A549 (cell line): ENCODE measurements at regions not wholly inside any gene's neighbourhood (a gene's known extent, or its start where the extent isn't known, plus 50 kb on each side); places are given as distances from the start of the nearest gene placed in this dataset.

Source experiments
- EP300 ChIP-seq, 2 experiments: fragments of >200 bp; sonication (Bioruptor Twin); formaldehyde crosslinking; IDR thresholded peaks; 2 replicates in 1 of 2; 3 replicates in 1 of 2; pipeline ENCODE4 v1.6.1; 2016 to 2017
- KDM1A ChIP-seq: fragments of 200-600 bp; sonication (generic); IDR thresholded peaks from 2 replicates; pipeline ENCODE4 v1.6.1; 2016; ENCODE audit warnings: low read depth, mild to moderate bottlenecking
- MAZ ChIP-seq: fragments of 150-350 bp; IDR thresholded peaks from 2 replicates; pipeline ENCODE4 v1.6.1; 2014; ENCODE audit warnings: antibody characterized with exemption, low read depth, low read length, borderline replicate concordance
- MYC ChIP-seq: IDR thresholded peaks from 2 replicates; pipeline ENCODE4 v1.6.1; 2012; ENCODE audit warnings: mild to moderate bottlenecking, inconsistent platforms, low read length, improper control_type of control experiment, borderline replicate concordance
- NFE2L2 ChIP-seq: fragments of 150-350 bp; conservative IDR thresholded peaks from 2 replicates; pipeline ENCODE4 v1.6.1; 2014; ENCODE audit warnings: low read length
- POLR2A ChIP-seq: IDR thresholded peaks from 2 replicates; pipeline ENCODE4 v1.6.1; 2012; ENCODE audit warnings: mild to moderate bottlenecking, low read length
- SMC3 ChIP-seq: fragments of >200 bp; sonication (Bioruptor Twin); formaldehyde crosslinking; IDR thresholded peaks from 3 replicates; pipeline ENCODE4 v1.6.1; 2018; ENCODE audit warnings: inconsistent platforms
- ZFP36 ChIP-seq: fragments of 450-650 bp; IDR thresholded peaks from 2 replicates; pipeline ENCODE4 v1.6.1; 2014; ENCODE audit warnings: borderline replicate concordance; ENCODE audit not compliant: partially characterized antibody
- TF ChIP-seq, protein P1 (sequence below): fragments of >200 bp; sonication (Bioruptor Twin); formaldehyde crosslinking; IDR thresholded peaks from 3 replicates; pipeline ENCODE4 v1.5.1; 2016

DNA sequence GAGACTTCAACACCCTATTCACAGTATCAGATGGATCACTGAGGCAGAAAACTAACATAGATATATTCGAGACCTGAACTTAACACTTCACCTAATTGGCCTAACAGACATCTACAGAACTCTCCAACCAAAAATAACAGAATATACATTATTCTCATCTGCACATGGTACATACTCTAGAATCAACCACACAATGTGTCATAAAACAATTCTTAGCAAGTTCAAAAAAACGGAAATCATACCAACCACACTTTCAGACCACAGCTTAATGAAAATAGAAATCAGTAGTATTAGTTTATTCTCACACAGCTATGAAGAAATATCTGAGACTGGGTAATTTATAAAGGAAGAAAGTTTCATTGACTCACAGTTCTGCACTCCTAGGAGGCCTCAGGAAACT lies 387.9 kb downstream of the DEPDC1B start:
- TF ChIP-seq MYC (no peak), POLR2A (no peak), EP300 (IDR thresholded peaks at IDR 0.05) (no peak), KDM1A (no peak), ZFP36 (no peak), SMC3 (no peak), MAZ (no peak), NFE2L2 (no peak)
- TF ChIP-seq, protein P1, sequence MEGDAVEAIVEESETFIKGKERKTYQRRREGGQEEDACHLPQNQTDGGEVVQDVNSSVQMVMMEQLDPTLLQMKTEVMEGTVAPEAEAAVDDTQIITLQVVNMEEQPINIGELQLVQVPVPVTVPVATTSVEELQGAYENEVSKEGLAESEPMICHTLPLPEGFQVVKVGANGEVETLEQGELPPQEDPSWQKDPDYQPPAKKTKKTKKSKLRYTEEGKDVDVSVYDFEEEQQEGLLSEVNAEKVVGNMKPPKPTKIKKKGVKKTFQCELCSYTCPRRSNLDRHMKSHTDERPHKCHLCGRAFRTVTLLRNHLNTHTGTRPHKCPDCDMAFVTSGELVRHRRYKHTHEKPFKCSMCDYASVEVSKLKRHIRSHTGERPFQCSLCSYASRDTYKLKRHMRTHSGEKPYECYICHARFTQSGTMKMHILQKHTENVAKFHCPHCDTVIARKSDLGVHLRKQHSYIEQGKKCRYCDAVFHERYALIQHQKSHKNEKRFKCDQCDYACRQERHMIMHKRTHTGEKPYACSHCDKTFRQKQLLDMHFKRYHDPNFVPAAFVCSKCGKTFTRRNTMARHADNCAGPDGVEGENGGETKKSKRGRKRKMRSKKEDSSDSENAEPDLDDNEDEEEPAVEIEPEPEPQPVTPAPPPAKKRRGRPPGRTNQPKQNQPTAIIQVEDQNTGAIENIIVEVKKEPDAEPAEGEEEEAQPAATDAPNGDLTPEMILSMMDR: no peak
